ENCODE measurements at regions not wholly inside any gene's neighbourhood (a gene's known extent, or its start where the extent isn't known, plus 50 kb on each side); places are given as distances from the start of the nearest gene placed in this dataset.

DNA sequence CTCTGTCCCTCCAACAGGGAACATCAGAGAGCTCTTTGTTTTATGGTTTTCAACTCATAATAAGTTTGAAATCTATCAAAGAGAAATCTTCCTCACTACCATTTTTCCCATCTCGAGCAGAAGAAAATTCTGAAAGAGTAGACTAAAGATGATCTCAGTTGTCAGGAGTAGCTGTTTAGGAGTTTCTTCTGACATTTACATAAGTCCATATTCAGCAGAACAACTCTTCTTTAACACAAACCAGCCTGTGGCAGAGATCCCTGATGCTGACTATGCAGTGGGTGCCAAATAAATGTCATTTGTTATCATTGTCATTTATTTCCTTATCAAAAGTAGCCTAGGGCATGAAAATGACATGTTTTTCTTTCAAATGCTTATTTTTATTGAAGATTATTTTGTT lies 380.7 kb downstream of the MBD2 start:
- no peak for TF ChIP-seq EP300 (IDR thresholded peaks at IDR 0.05)
- TF ChIP-seq, protein P1, sequence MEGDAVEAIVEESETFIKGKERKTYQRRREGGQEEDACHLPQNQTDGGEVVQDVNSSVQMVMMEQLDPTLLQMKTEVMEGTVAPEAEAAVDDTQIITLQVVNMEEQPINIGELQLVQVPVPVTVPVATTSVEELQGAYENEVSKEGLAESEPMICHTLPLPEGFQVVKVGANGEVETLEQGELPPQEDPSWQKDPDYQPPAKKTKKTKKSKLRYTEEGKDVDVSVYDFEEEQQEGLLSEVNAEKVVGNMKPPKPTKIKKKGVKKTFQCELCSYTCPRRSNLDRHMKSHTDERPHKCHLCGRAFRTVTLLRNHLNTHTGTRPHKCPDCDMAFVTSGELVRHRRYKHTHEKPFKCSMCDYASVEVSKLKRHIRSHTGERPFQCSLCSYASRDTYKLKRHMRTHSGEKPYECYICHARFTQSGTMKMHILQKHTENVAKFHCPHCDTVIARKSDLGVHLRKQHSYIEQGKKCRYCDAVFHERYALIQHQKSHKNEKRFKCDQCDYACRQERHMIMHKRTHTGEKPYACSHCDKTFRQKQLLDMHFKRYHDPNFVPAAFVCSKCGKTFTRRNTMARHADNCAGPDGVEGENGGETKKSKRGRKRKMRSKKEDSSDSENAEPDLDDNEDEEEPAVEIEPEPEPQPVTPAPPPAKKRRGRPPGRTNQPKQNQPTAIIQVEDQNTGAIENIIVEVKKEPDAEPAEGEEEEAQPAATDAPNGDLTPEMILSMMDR (IDR thresholded peaks at IDR 0.05): no peak
